Fibroblast of villous mesenchyme (primary cell): ENCODE measurements at regions not wholly inside any gene's neighbourhood (a gene's known extent, or its start where the extent isn't known, plus 50 kb on each side); places are given as distances from the start of the nearest gene placed in this dataset.

Experiments used
- DNase-seq: peaks from one replicate; pipeline ENCODE4 v3.0.0-alpha.2; 2010; ENCODE audit warnings: low read depth
- H3K4me3 ChIP-seq: 2 replicates; pipeline ENCODE4 v1.5.1; 2011; ENCODE audit warnings: low read depth, mild to moderate bottlenecking, low read length
- CTCF ChIP-seq: IDR thresholded peaks from 2 replicates; pipeline ENCODE4 v1.5.1; 2012; ENCODE audit warnings: low read depth, mild to moderate bottlenecking, low read length; ENCODE audit not compliant: insufficient read depth

GRCh38 chr15:39429898-39430357, 151.0 kb upstream of the THBS1 start:
- H3K4me3 ChIP-seq: no peak overlapping the region
- peak; percentile 89 for DNase-seq
- no peak for TF ChIP-seq CTCF

GRCh38 chr15:39430389-39430788, 150.5 kb upstream of the THBS1 start:
- no peak for DNase-seq

GRCh38 chr15:39431376-39431775, 149.5 kb upstream of the THBS1 start:
- no peak for DNase-seq
- H3K4me3 ChIP-seq: no peak overlapping the region
- TF ChIP-seq CTCF: no peak

More at GRCh38 chr15:39430389-39430788, 150.5 kb upstream of the THBS1 start:
- no peak overlapping the region for H3K4me3 ChIP-seq
- TF ChIP-seq CTCF: no peak

- TF ChIP-seq CTCF: no peak
- DNase-seq: no peak
- no peak overlapping the region for H3K4me3 ChIP-seq
Observed at GRCh38 chr15:39432026-39432425, 148.9 kb upstream of the THBS1 start.

GRCh38 chr15:39432912-39433348, 147.9 kb upstream of the THBS1 start:
- DNase-seq: no peak
- no peak overlapping the region for H3K4me3 ChIP-seq
- no peak for TF ChIP-seq CTCF

- DNase-seq: no peak
- TF ChIP-seq CTCF: no peak
- no peak overlapping the region for H3K4me3 ChIP-seq
Observed at GRCh38 chr15:39433376-39433775, 147.5 kb upstream of the THBS1 start.

GRCh38 chr15:39434163-39434562, 146.7 kb upstream of the THBS1 start:
- DNase-seq: peak; percentile 81
- TF ChIP-seq CTCF: no peak

More at GRCh38 chr15:39434163-39434562, 146.7 kb upstream of the THBS1 start:
- H3K4me3 ChIP-seq: no peak overlapping the region
